Loucy (cell line): ENCODE measurements at regions not wholly inside any gene's neighbourhood (a gene's known extent, or its start where the extent isn't known, plus 50 kb on each side); places are given as distances from the start of the nearest gene placed in this dataset.

Source experiments
- CTCF ChIP-seq: fragments of 200-600 bp; sonication (generic); conservative IDR thresholded peaks from 2 replicates; pipeline ENCODE4 v1.5.1; 2014; ENCODE audit warnings: mild to moderate bottlenecking, antibody characterized with exemption, low read length
- EZH2phosphoT487 ChIP-seq: fragments of 200-600 bp; IDR thresholded peaks from 2 replicates; pipeline ENCODE4 v1.6.1; 2018; ENCODE audit warnings: antibody characterized with exemption, mild to moderate bottlenecking, moderate library complexity, borderline replicate concordance

GRCh38 chr14:97804056-97804455 lies 1006.9 kb downstream of the VRK1 start:
- TF ChIP-seq CTCF = no peak
- no peak for TF ChIP-seq EZH2phosphoT487
